H1 (cell line): ENCODE measurements at regions not wholly inside any gene's neighbourhood (a gene's known extent, or its start where the extent isn't known, plus 50 kb on each side); places are given as distances from the start of the nearest gene placed in this dataset.

Source experiments
- CTCF ChIA-PET: fragments of 300-600 bp; sonication (Branson Sonifier 250); formaldehyde crosslinking; loops from one replicate; lab custom pipeline; 2021; ENCODE audit not compliant: partially characterized antibody; lab: Charles Lee
- POLR2A ChIA-PET: fragments of 300-600 bp; sonication (Branson Sonifier 250); formaldehyde crosslinking; loops from one replicate; lab custom pipeline; 2021; ENCODE audit warnings: inconsistent platforms; ENCODE audit not compliant: partially characterized antibody; lab: Charles Lee
- DNase-seq, 2 experiments: peaks; one replicate each; pipeline versions ENCODE4 v3.0.0 to v3.0.0-alpha.2; 2010 to 2022; ENCODE audit warnings: low spot score in 2 of 2, low read depth in 1 of 2, mixed read lengths in 1 of 2
- FAIRE-seq: peaks from 2 replicates; lab custom pipeline; 2011; peaks lifted over from hg19 to GRCh38; lab: Jason Lieb, UNC
- H2AFZ ChIP-seq: 2 replicates; pipeline ENCODE4 v1.8.1; 2012; ENCODE audit warnings: low read length, inconsistent platforms
- H2AK5ac ChIP-seq: 2 replicates; pipeline ENCODE4 v1.6.1; 2013; ENCODE audit warnings: low read depth, low read length
- H2BK120ac ChIP-seq: replicated peaks from 2 replicates; pipeline ENCODE3; 2013; ENCODE audit warnings: low read depth, low read length, inconsistent platforms
- H2BK12ac ChIP-seq: 2 replicates; pipeline ENCODE4 v1.6.1; 2013; ENCODE audit warnings: low read depth, low read length
- H2BK15ac ChIP-seq: 2 replicates; pipeline ENCODE4 v1.6.1; 2013; ENCODE audit warnings: low read length
- H2BK20ac ChIP-seq: 2 replicates; pipeline ENCODE4 v1.6.1; 2013; ENCODE audit warnings: low read length
- H2BK5ac ChIP-seq: 2 replicates; pipeline ENCODE4 v1.6.1; 2013; ENCODE audit warnings: low read depth, low read length
- H3K14ac ChIP-seq: 2 replicates; pipeline ENCODE4 v1.6.1; 2013; ENCODE audit warnings: inconsistent platforms; ENCODE audit not compliant: insufficient read length
- H3K18ac ChIP-seq: 2 replicates; pipeline ENCODE4 v1.6.1; 2013; ENCODE audit warnings: low read length; ENCODE audit errors: extremely low read depth
- H3K23ac ChIP-seq: 2 replicates; pipeline ENCODE4 v1.6.1; 2013; ENCODE audit warnings: inconsistent platforms; ENCODE audit not compliant: insufficient read length
- H3K23me2 ChIP-seq: 2 replicates; pipeline ENCODE4 v1.6.1; 2013; ENCODE audit warnings: low read depth, low read length
- H3K27ac ChIP-seq: 2 replicates; pipeline ENCODE4 v1.6.1; 2011; ENCODE audit warnings: low read depth, low read length, inconsistent platforms
- H3K27me3 ChIP-seq, 4 experiments: replicated peaks in 1 of 4; 1 replicate in 1 of 4; 2 replicates in 3 of 4; pipeline versions ENCODE4 v1.6.1 to v1.8.1; 2011 to 2013; ENCODE audit warnings: low read length in 3 of 4, mild to moderate bottlenecking in 3 of 4, inconsistent platforms in 2 of 4, mixed read lengths in 2 of 4, moderate library complexity in 1 of 4; ENCODE audit not compliant: control insufficient read depth in 3 of 4, insufficient read depth in 3 of 4; ENCODE audit errors: extremely low read depth in 1 of 4
- H3K36me3 ChIP-seq, 4 experiments: 2 replicates each; pipeline versions ENCODE4 v1.6.1 to v1.8.1; 2011 to 2013; ENCODE audit warnings: mild to moderate bottlenecking in 4 of 4, low read length in 3 of 4, moderate library complexity in 2 of 4, control low read depth in 1 of 4, inconsistent platforms in 1 of 4; ENCODE audit not compliant: insufficient read depth in 4 of 4, control insufficient read depth in 2 of 4
- H3K4ac ChIP-seq: replicated peaks from 2 replicates; pipeline ENCODE3; 2013; ENCODE audit warnings: low read length, low read depth, mixed read lengths, inconsistent platforms; ENCODE audit not compliant: insufficient read length
- H3K4me1 ChIP-seq, 4 experiments: replicated peaks in 1 of 4; 1 replicate in 1 of 4; 2 replicates in 3 of 4; pipeline versions ENCODE4 v1.6.1 to v1.8.1; 2011 to 2013; ENCODE audit warnings: low read length in 3 of 4, inconsistent platforms in 2 of 4, mixed read lengths in 1 of 4; ENCODE audit not compliant: insufficient read depth in 4 of 4, control insufficient read depth in 3 of 4
- H3K4me2 ChIP-seq, 2 experiments: 2 replicates each; pipeline versions ENCODE4 v1.6.1 to v1.8.1; 2011 to 2013; ENCODE audit warnings: low read depth in 2 of 2, low read length in 2 of 2, control low read depth in 1 of 2, inconsistent platforms in 1 of 2, mild to moderate bottlenecking in 1 of 2; ENCODE audit not compliant: insufficient read depth in 1 of 2
- H3K4me3 ChIP-seq, 4 experiments: fragments of 200-600, 300-600 bp in 1 of 4; sonication (generic), shearing (Covaris generic), sonication (Bioruptor Twin) in 1 of 4; 2 replicates each; pipeline versions ENCODE4 v1.5.1 to v1.8.1; 2011 to 2016; ENCODE audit warnings: low read length in 4 of 4, low read depth in 3 of 4, control low read depth in 2 of 4, inconsistent platforms in 2 of 4, mild to moderate bottlenecking in 2 of 4, mixed read lengths in 1 of 4, moderate library complexity in 1 of 4; ENCODE audit not compliant: insufficient read depth in 2 of 4; ENCODE audit errors: extremely low read depth in 1 of 4
- H3K56ac ChIP-seq: replicated peaks from 2 replicates; pipeline ENCODE3; 2013; ENCODE audit warnings: low read depth, mild to moderate bottlenecking, mixed read lengths, low read length, inconsistent platforms; ENCODE audit not compliant: insufficient read length
- H3K79me1 ChIP-seq: 2 replicates; pipeline ENCODE4 v1.6.1; 2013; ENCODE audit warnings: low read depth, low read length, control low read depth
- H3K79me2 ChIP-seq, 2 experiments: 2 replicates each; pipeline versions ENCODE4 v1.6.1 to v1.8.1; 2012 to 2013; ENCODE audit warnings: low read length in 2 of 2, mild to moderate bottlenecking in 2 of 2, inconsistent platforms in 1 of 2; ENCODE audit not compliant: insufficient read depth in 2 of 2, control insufficient read depth in 1 of 2
- H3K9ac ChIP-seq, 4 experiments: replicated peaks in 1 of 4; 1 replicate in 1 of 4; 2 replicates in 3 of 4; pipeline versions ENCODE4 v1.6.1 to v1.8.1; 2011 to 2013; ENCODE audit warnings: low read depth in 3 of 4, low read length in 3 of 4, control low read depth in 2 of 4, mild to moderate bottlenecking in 2 of 4, moderate library complexity in 2 of 4, inconsistent platforms in 1 of 4; ENCODE audit errors: extremely low read depth in 1 of 4
- H3K9me3 ChIP-seq, 2 experiments: 2 replicates each; pipeline versions ENCODE4 v1.6.1 to v1.8.1; 2012 to 2013; ENCODE audit warnings: mild to moderate bottlenecking in 2 of 2, moderate library complexity in 2 of 2, control low read depth in 1 of 2, inconsistent platforms in 1 of 2, low read depth in 1 of 2, low read length in 1 of 2, mixed read lengths in 1 of 2; ENCODE audit not compliant: insufficient read depth in 2 of 2
- H4K20me1 ChIP-seq, 2 experiments: replicated peaks in 1 of 2; 2 replicates each; pipeline versions ENCODE3 to v1.8.1; 2011 to 2013; ENCODE audit warnings: inconsistent platforms in 2 of 2, low read length in 2 of 2, mild to moderate bottlenecking in 1 of 2; ENCODE audit not compliant: insufficient read depth in 2 of 2, control insufficient read depth in 1 of 2
- H4K5ac ChIP-seq: 2 replicates; pipeline ENCODE4 v1.6.1; 2013; ENCODE audit warnings: low read length, low read depth, mixed read lengths, inconsistent platforms; ENCODE audit not compliant: insufficient read length
- H4K8ac ChIP-seq: 2 replicates; pipeline ENCODE4 v1.8.0; 2013; ENCODE audit warnings: mild to moderate bottlenecking, moderate library complexity, low read length, inconsistent platforms; ENCODE audit not compliant: insufficient read depth; ENCODE audit errors: extremely low read depth
- H4K91ac ChIP-seq: replicated peaks from 2 replicates; pipeline ENCODE3; 2013; ENCODE audit warnings: low read length, mixed read lengths, inconsistent platforms; ENCODE audit not compliant: insufficient read length
- MAFK ChIP-seq: IDR thresholded peaks from 2 replicates; pipeline ENCODE4 v1.6.1; 2012; ENCODE audit warnings: low read depth, mild to moderate bottlenecking, improper control_type of control experiment, low read length
- SIX5 ChIP-seq: IDR thresholded peaks from 2 replicates; pipeline ENCODE4 v1.6.1; 2011; ENCODE audit warnings: mild to moderate bottlenecking, low read depth, low read length
- WGBS, 2 experiments: shearing (Covaris generic) in 1 of 2; methylation state at CpG; one replicate each; pipeline versions ENCODE4 v1.1.6 to v1.1.7; 2013 to 2015; ENCODE audit warnings: low lambda C conversion rate in 2 of 2, mixed read lengths in 2 of 2, inconsistent platforms in 1 of 2, low coverage in 1 of 2, missing lambda C conversion rate in 1 of 2; ENCODE audit not compliant: insufficient replicate concordance in 2 of 2, insufficient coverage in 1 of 2, insufficient read length in 1 of 2; ENCODE audit errors: extremely low coverage in 1 of 2, missing lambda C conversion rate in 1 of 2; 5-methylcytosine and 5-hydroxymethylcytosine counted together

GRCh38 chr1:76003946-76004345, 70.6 kb upstream of the ST6GALNAC3 start:
- no peak for TF ChIP-seq SIX5
- peak; percentile 33; the same call in 1 of the 2 replicates for TF ChIP-seq MAFK
- H3K4me3 ChIP-seq, result no peak overlapping the region
- no peak overlapping the region for H3K18ac ChIP-seq
- H4K91ac ChIP-seq, result no peak overlapping the region
- no peak overlapping the region for H4K8ac ChIP-seq
- H3K9me3 ChIP-seq, result no peaks in the 10 kb centered on the region
- H2BK12ac ChIP-seq, result no peak overlapping the region
- DNase-seq (no peak), FAIRE-seq (no peak)
- no peak overlapping the region for H3K4ac ChIP-seq
- no peaks in the 10 kb centered on the region for H3K36me3 ChIP-seq
- H3K56ac ChIP-seq, result no peak overlapping the region
- H3K23me2 ChIP-seq, result no peaks in the 10 kb centered on the region
- no peak overlapping the region for H2AFZ ChIP-seq
- no peaks in the 10 kb centered on the region for H3K79me1 ChIP-seq
- no peak overlapping the region for H2BK15ac ChIP-seq
- H3K4me2 ChIP-seq, result no peak overlapping the region
- H2BK5ac ChIP-seq, result no peak overlapping the region
- H3K27ac ChIP-seq, result no peak overlapping the region
- POLR2A ChIA-PET, result no interaction called here
- no peak overlapping the region for H3K23ac ChIP-seq
- H2AK5ac ChIP-seq, result no peak overlapping the region
- no peak overlapping the region for H2BK20ac ChIP-seq
- CTCF ChIA-PET, result interaction anchor here (1.1 kb wide), 1 partner anchor 20 kb away, joined by 3 read pairs; no protein-coding TSS in a partner anchor
- no peak overlapping the region for H2BK120ac ChIP-seq
- WGBS, 2 experiments, result 89% methylated on average over 1 of the region's 1 CpG; no CpG with 5 or more reads in 1 of the 2 experiments
- no peaks in the 10 kb centered on the region for H3K27me3 ChIP-seq
- no peaks in the 10 kb centered on the region for H3K4me1 ChIP-seq
- no peaks in the 10 kb centered on the region for H3K79me2 ChIP-seq
- H4K20me1 ChIP-seq, result no peaks in the 10 kb centered on the region
- H3K9ac ChIP-seq, result no peak overlapping the region
- H3K14ac ChIP-seq, result no peak overlapping the region
- no peak overlapping the region for H4K5ac ChIP-seq
